ENCODE measurements at regions not wholly inside any gene's neighbourhood (a gene's known extent, or its start where the extent isn't known, plus 50 kb on each side); places are given as distances from the start of the nearest gene placed in this dataset.

DNA sequence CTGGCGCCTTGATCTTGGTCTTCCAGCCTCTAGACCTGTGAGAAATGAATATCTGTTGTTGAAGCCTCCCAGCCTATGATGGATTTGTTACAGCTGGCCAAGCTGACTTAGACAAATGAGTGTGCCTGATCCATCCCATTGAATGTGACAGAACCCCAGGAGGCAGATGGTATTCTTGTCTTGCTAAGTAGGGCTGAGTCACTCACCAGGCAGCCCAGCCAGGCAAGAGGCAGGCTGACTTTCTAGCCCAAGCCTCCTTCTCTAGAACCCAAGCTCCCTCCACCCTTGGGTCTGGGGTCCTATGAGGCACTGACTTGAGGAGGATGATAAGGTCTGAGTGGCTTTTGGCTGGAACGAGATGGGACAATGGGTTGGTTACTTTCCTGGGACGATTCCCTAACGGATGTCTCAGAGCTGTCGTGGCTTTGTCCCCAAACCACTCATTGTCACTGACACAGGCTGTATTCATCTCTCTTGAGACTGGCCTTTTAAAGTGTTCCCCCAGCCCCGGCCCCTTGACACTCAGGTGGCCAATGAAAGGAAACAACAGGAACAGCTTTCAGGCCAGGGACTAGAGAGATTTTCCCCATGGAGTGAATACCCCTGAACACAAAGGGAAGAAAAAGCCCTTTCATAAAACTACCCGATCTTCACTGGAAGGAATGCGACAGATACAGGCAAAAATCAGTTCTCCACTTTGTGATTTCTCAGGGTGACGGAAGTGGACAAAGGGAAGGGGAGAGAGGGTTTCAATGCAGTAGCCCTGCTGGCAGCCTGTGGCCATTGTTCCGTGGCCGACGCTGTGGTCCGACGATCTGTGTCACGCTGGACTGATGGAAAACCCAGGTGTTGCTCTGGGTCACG lies 264.2 kb downstream of the AACS start:
- H3K36me3 ChIP-seq: no peaks in the 10 kb centered on the region
- H3K4me1 ChIP-seq (replicated peaks): no peaks in the 10 kb centered on the region
- no peak overlapping the region for H3K27ac ChIP-seq
- no peak overlapping the region for H3K4me3 ChIP-seq
- H3K9me3 ChIP-seq: no peaks in the 10 kb centered on the region
- TF ChIP-seq, protein P1, sequence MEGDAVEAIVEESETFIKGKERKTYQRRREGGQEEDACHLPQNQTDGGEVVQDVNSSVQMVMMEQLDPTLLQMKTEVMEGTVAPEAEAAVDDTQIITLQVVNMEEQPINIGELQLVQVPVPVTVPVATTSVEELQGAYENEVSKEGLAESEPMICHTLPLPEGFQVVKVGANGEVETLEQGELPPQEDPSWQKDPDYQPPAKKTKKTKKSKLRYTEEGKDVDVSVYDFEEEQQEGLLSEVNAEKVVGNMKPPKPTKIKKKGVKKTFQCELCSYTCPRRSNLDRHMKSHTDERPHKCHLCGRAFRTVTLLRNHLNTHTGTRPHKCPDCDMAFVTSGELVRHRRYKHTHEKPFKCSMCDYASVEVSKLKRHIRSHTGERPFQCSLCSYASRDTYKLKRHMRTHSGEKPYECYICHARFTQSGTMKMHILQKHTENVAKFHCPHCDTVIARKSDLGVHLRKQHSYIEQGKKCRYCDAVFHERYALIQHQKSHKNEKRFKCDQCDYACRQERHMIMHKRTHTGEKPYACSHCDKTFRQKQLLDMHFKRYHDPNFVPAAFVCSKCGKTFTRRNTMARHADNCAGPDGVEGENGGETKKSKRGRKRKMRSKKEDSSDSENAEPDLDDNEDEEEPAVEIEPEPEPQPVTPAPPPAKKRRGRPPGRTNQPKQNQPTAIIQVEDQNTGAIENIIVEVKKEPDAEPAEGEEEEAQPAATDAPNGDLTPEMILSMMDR (IDR thresholded peaks at IDR 0.05): no peak
- TF ChIP-seq POLR2A (IDR thresholded peaks at IDR 0.05): no peak
- no peak for TF ChIP-seq POLR2AphosphoS5 (IDR thresholded peaks at IDR 0.05)
- intact Hi-C loops (cut with DNase I): loop anchor here (10.0 kb wide), 1 partner anchor 1545 kb away; no protein-coding TSS in a partner anchor
- no peaks in the 10 kb centered on the region for H3K27me3 ChIP-seq (replicated peaks; ENCODE audit: insufficient read depth)
- DNase-seq (ENCODE audit: low spot score): no peak
- 79% methylated on average over 16 of the region's 16 CpGs for WGBS

DNA sequence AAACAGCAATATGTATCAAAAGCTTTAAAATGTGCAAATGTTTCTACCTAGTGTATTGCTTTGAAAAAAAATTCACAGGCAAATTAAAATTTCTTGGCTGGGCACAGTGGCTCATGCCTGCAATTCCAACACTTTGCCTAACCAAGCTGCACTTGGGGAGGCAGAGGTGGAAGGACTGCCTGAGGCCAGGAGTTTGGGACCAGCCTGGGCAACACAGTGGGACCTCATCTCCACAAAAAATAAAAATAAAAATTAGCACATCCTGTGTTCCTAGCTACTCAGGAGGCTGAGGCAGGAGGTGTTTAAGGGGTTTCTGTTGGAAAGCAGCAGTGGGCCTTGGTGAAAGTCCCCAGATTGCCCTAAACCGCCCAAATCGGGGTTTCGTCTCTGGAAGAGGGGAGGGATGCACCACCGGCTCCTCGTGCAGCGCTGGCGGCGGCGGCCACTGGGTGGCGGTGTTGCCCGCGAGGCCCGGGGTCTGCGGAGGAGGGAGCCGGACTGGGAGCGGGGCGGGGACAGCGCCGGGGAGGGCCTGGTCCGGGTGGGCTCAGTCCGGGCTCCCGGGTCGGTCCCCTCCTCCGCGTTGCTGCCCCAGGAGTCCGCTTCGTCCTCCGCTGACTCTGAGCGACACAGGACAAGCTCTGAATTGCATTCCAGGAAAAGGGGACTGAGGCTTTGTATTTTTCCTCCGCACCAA lies 265.6 kb downstream of the AACS start:
- DNase-seq (ENCODE audit: low spot score): peak; percentile 16
- no peak overlapping the region for H3K27ac ChIP-seq
- H3K4me1 ChIP-seq (replicated peaks): no peaks in the 10 kb centered on the region
- peak overlapping the region in 1 of 2 donors; percentile 28 for H3K4me3 ChIP-seq
- intact Hi-C loops (cut with DNase I): loop anchor here (10.0 kb wide), 1 partner anchor 1544 kb away; no protein-coding TSS in a partner anchor
- H3K9me3 ChIP-seq: no peaks in the 10 kb centered on the region
- WGBS: 1% methylated on average over 27 of the region's 30 CpGs
- H3K36me3 ChIP-seq: no peaks in the 10 kb centered on the region
- TF ChIP-seq, protein P1 (IDR thresholded peaks at IDR 0.05): peak; percentile 50 to 67 (median 60)
- TF ChIP-seq POLR2A (IDR thresholded peaks at IDR 0.05): no peak
- no peaks in the 10 kb centered on the region for H3K27me3 ChIP-seq (replicated peaks; ENCODE audit: insufficient read depth)

DNA sequence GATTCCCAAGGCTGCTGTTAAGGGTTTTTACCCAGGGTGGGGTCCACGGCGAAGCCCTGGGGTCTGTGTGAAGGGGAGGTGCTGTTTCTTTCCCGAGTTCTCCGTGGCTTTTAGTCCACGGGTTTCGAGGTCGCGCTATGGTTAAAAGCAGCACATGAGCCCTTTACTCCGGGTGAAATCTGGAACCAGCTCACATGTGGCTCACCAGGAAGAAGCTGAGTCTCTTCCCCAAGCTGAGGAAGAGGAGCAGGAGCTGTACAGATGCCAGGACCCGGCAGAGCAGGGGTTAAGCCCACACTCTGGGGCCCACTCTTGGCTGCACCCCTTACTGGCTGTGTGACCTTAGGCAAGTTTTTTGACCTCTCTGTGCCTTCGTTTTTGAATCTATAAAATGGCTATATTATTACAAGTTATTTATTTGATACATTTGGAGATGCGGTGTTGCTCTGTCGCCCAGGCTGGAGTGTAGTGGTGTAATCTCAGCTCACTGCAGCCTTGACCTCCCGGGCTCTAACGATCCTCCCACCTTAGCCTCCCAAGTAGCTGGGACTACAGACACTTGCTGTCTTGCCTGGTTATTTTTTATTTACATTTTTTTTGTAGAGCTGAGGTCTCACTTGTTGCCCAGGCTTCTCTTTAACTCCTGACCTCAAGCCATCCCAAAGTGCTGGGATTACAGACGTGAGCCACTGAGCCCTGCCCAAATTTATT lies 266.3 kb downstream of the AACS start:
- WGBS: 34% methylated on average over 16 of the region's 16 CpGs
- Histone ChIP-seq H3K36me3 (no peaks in the 10 kb centered on the region), H3K4me3 (peak overlapping the region in 1 of 2 donors; percentile 28), H3K4me1 (replicated peaks) (no peaks in the 10 kb centered on the region), H3K9me3 (no peaks in the 10 kb centered on the region), H3K27me3 (replicated peaks; ENCODE audit: insufficient read depth) (no peaks in the 10 kb centered on the region), H3K27ac (no peak overlapping the region)
- intact Hi-C loops (cut with DNase I): loop anchor here (10.0 kb wide), 1 partner anchor 1543 kb away; no protein-coding TSS in a partner anchor
- no peak for DNase-seq (ENCODE audit: low spot score)
- TF ChIP-seq, protein P1 (IDR thresholded peaks at IDR 0.05): no peak
- TF ChIP-seq POLR2AphosphoS5 (IDR thresholded peaks at IDR 0.05) (no peak), POLR2A (IDR thresholded peaks at IDR 0.05) (no peak)

DNA sequence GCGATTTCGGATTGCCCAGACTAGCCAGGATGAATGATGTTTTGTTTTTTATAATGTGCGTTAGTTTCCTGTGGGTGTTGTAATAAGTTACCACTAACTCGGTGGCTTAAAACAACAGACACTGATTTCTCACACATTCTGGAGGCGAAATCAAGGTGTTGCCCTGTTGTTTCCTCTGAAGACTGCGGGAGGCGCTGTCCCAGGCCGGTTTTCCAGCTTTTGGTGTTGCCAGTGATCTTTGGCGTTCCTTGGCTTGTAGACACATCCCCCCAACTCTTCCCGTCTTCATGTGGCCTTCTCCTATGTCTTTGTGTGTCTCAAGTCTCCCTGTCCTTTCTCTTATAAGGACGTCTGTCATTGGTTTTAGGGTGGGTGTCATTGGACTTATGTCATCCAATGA lies 267.7 kb downstream of the AACS start:
- Histone ChIP-seq H3K36me3 (no peaks in the 10 kb centered on the region), H3K27ac (no peak overlapping the region), H3K9me3 (no peaks in the 10 kb centered on the region), H3K4me1 (replicated peaks) (no peaks in the 10 kb centered on the region), H3K27me3 (replicated peaks; ENCODE audit: insufficient read depth) (no peaks in the 10 kb centered on the region), H3K4me3 (no peak overlapping the region)
- 67% methylated on average over 11 of the region's 11 CpGs for WGBS
- TF ChIP-seq, protein P1 (IDR thresholded peaks at IDR 0.05): no peak
- TF ChIP-seq POLR2A (IDR thresholded peaks at IDR 0.05): no peak
- intact Hi-C loops (cut with DNase I): loop anchor here (10.0 kb wide), 1 partner anchor 1542 kb away; no protein-coding TSS in a partner anchor
- DNase-seq (ENCODE audit: low spot score): no peak

Data from prostate gland (tissue), 2 donors.